HG02938 (cell line): ENCODE measurements at regions not wholly inside any gene's neighbourhood (a gene's known extent, or its start where the extent isn't known, plus 50 kb on each side); places are given as distances from the start of the nearest gene placed in this dataset.

Source experiments
- ATAC-seq: cut with Tn5 transposase; IDR thresholded peaks from one replicate; pipeline ENCODE4 v1.9.1; 2021; ENCODE audit warnings: mild to moderate bottlenecking, moderate library complexity; ENCODE audit not compliant: unreplicated experiment

DNA sequence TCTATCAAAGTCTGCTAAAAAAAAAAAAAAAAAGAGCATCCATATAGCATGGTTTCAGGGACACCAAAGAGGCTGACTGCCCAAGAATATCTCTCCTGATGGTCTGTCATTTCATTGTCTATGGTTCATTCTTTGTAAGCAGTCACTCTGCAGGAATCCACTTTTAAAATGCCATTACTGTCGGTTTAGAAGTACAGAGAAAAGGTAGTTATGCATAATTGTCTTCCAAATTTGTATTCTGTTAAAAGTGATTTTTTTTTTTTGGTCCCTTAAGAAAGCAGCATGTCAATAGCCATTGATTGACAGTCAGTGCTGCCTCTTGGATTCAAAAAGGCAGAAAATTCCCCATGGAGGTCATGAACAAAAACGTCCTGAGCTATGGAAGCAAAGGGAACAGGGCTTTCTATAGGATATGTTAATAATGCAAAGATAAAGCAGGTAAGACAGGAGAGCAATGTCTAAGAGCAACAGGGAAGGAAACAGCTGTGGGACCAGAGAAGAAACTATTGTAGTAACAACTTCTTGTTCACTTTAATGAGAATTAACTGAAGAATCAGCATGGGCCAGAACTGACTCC is 245.8 kb downstream of the TMX3 start:
- no peak for ATAC-seq

DNA sequence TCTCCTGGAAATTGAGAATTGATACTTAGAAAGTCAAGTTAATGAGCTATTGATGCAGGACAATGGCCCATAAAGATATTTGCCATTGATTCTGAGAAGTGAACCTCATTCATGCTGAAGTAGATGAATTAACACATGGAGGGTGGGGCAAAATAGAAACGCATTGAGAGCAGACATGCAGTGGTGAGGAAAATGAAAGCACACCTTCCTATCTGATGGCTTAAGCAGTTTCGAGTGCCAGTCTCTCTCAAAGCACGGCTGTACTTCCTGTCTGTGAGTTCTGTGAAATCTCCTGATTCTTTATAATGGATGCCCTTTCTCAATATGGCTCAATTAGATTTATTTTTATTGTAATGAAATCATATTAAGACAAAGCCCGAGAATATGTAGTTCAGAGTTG is 247.0 kb downstream of the TMX3 start:
- no peak for ATAC-seq

DNA sequence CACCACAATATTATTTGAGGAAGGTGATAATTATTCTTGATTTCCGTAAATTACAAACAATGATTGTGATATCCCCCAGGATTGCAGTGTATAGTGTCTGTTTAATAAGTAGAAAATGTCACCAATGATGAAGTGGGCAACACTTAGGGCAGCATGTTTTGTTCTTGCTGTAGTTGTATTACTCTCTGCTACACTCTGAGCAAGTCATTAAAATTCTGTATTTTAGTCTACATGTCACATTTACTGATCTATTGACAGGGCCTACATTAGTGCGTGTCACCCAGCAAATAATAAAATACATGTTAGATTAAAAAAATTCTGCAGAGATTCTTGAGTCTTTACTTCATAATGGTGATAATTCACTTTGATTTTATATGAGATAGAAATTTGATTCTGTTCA is 247.6 kb downstream of the TMX3 start:
- ATAC-seq = no peak

DNA sequence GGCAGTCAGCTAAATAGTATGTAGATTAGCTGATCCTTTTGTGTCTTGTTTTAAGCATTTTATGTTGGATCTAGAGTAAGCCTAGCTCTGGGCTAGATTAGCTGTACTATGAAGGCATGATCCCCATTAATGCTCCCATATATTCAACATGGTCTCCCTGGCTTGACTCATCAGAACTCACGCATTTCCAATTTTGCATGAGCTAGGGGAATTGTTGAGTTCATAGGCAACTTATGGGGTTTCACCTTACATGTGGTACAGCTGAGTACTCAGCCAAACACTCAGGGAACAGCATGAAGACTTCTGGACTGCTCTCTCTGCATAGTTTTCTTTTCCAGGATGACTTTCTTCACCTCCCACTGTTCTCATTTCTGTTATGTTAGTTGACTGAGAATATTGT is 248.2 kb downstream of the TMX3 start:
- no peak for ATAC-seq

GRCh38 chr18:68462766-68463165 is 252.1 kb downstream of the TMX3 start:
- ATAC-seq = no peak

DNA sequence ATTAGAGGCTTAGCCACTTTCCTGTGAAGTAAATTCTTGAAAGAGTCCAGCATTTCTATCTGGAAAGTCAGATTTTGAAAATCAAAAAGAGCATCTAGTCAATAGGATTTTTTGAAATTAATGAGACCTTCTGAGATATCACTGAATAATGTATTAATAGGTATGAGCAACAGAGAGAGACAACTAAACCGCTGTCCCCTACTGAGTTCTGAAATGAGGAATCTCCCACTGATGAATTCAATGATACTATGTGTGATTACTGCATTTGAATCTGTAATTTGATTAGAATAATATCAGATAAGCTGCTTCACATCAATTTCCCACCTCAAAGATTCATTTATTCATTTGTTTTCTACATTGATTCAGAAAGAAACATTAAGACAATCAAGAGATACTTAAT is 252.8 kb downstream of the TMX3 start:
- ATAC-seq = no peak

DNA sequence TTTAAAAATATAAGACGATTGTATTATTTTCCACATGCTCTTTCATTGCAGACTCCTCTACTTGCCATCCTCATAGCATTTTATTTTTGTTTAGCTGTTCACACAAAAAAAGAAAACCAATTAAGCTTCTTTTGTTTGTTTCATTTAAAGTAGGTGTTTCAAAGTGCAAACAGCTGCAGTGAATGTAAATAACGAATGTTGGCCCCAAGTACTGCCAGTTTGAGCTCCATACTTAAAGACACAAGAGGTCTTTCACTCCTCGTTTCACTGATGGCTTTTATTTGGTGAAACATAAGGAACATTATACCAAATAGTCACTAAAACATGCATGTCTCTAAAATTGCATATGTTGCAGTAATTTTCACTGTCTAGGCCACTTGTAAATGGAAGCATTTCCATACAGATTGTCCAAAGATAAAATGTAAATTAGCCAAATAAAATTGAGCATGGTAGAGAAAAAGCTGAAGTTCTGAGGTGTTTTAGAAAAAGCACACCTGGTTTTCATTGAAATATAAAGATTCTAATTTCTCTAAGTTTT is 253.4 kb downstream of the TMX3 start:
- no peak for ATAC-seq

DNA sequence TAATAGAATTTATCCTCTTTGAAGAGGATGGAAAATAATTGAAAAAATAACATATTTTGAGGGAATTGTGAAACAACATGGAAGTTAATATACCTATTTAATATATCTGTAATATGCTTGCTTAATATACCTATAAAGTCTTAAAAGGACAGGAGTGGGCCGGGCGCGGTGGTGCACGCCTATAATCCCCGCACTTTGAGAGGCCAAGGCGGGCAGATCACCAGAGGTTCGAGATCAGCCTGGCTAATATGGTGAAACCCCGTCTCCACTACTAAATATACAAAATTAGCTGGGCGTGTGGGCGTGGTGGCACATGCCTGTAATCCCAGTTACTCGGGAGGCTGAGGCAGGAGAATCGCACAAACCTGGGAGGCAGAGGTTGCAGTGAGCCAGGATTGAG is 254.9 kb downstream of the TMX3 start:
- no peak for ATAC-seq

GRCh38 chr18:68456985-68457384 is 257.9 kb downstream of the TMX3 start:
- no peak for ATAC-seq

- no peak for ATAC-seq
Measured at GRCh38 chr18:68455229-68455603, 259.7 kb downstream of the TMX3 start.

DNA sequence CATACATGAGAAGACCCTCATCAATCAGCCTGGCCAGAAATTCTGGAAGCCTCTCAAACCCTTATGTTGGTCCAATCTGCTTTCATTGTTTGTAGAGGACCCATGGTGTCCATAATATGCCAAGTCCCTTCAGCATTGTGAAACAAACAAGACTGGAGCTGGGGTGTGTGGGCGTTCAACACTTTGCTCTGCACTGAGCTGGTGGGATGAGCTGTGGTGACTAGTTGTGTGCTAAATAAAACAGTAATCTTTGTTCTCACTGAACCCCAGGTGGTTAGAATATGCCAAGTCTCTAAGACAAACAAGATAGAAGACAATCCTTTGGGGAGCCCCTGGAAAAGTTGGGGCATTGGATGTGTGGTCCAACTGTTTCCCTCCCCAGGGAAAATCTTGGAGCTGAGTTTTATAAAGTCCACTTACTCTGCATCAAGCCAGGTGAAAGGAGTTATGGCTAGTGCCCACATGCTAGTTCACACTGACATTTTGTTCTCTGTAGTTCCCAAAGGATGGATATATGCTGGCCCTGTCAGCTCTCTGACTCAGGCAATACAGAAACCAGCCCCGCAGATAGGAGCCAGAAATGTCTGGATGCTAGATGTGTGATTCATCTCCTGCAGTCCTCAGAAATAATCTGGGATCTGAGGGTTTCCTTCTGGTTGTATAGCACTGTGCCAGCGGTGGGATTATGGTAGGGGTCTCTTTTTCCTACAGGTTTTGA is 260.2 kb downstream of the TMX3 start:
- ATAC-seq = no peak

DNA sequence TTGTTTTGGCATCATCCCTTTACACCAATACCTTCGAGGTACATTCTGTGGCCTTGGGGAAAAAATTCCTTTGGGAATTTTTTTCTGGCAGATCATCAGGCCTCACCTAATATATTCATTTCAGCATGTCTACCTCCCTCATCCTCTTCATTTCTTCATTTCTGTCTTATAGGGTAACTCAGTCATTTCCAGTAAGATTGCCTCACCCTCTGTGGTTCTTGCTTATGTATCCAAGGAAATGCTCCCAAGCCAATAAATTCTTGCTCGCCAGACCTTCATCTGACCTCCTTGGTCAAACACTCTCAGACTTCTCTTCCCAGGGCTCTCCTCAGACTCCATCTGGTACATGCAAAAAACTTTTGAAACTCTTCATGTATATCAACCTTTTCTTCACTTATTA is 265.6 kb downstream of the TMX3 start:
- ATAC-seq = no peak

DNA sequence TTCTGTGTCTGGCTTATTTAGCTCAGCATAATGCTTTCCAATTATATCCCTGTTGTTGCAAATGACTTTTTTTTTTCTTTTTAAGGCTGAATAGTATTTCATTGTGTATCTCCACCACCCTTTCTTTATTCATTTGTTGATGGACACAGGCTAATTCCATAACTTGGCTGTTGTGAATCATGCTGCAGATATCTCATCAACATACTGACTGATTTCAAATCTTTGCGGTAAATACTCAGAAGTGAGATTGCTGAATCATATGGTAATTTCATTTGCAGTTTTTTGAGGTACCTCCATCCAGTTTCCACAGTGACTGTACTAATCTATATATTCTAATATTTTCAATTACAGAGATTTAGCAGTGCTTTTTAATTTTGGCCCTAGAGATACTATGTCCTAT is 266.2 kb downstream of the TMX3 start:
- no peak for ATAC-seq

DNA sequence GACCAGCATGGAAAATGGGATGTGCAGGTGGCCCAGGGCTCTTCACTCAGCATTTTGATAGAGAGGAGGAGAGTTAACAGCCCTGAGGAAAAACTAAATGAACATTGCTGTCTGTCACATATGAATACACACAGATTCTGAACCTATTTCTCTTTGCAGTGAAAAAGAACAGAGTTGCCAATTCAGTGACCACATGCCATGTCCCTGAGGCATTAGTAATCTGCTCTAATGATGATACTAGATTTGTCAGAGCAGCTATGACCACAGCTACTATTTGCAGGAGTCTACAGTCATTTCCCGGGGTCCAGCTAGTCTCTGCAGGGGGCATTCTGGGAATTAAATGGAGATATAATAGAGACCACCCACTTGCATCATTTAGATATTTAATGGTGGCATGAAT is 267.6 kb downstream of the TMX3 start:
- no peak for ATAC-seq

DNA sequence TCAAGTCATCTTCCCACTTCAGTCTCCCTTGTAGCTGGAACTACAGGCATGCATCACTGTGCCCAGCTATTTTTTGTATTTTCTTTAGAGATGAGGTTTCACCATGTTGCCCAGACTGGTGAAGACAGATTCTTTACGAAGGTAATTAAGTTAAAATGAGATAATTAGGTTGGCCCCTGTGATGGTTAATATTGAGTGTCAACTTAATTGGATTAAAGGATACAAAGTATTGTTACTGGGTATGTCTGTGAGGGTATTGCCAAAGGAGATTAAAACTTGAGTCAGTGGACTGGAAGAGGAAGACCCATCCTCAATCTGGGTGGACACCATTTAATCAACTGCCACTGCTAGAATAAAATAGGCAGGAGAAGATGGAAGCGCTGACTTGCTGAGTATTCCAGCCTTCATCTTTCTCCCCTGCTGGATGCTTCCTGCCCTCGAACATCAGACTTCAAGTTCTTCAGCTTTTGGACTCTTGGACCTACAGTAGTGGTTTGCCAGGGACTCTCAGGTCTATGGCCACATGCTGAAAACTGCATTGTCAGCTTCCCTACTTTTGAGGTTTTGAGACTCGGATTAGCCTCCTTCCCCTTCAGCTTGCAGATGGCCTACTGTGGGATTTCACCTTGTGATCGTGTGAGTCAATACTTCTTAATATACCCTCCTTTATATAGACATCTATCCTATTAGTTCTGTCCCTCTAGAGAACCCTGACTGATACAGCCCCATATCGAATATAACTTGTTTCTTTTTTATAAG is 269.1 kb downstream of the TMX3 start:
- ATAC-seq = no peak

- no peak for ATAC-seq
Measured at GRCh38 chr18:68445136-68445535, 269.8 kb downstream of the TMX3 start.

GRCh38 chr18:68441241-68441640 is 273.7 kb downstream of the TMX3 start:
- no peak for ATAC-seq

DNA sequence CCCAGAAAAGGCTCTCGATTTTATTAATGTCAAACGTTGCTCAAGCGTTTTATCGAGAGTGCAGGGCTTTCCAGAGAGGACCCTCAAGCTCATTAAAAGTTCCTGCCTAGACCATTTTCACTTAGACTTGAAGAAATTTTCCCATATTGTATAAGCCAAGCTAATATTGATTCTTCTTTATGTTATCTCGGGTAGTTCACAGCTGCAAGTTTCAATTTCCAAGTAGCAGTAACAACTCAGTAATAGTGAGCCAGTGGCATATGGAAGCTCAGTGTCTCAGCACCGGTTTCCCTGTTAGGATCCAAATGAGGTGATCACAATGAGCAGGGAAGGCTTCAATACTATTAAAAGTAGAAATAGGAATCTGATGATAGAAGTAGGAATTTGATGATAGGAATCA is 274.5 kb downstream of the TMX3 start:
- no peak for ATAC-seq

DNA sequence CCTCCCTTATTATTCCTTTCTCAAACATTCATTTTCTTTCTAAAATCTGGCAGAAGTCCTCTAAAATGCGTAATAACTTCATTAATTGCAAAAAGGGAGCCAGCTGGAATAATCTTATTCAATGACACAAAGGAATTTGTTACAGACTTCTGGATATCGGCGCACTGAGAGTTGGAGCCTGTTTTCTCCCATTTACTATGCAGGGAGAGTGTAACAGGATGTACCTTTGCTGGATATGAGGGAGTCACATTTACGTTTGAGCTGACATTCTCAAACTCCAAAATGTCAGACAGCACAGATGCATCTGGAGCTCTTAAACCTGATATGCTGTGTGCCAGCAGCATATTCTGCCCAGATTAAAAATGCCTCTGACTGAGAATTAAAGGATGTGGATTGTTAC is 275.3 kb downstream of the TMX3 start:
- ATAC-seq = no peak

DNA sequence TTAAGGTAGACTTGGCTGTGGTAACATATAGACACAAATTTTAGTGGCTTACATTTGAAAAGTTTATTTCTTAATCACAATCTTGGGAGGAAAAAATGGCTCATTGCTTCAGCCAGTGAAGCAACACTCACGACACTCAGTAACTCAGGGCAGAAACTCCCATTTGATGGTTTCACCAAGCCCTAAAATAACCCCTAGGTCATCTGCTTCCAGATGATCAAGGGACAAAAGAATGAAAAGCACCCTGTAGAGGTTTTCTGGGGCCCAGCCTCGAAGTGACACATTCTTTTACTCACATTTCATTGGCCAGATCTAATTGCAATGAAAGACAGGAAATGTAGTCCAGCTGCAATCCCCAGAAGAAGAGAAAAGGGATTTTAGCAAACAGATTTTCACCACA is 275.9 kb downstream of the TMX3 start:
- ATAC-seq = no peak

- ATAC-seq = no peak
Measured at GRCh38 chr18:68438536-68438935, 276.4 kb downstream of the TMX3 start.

DNA sequence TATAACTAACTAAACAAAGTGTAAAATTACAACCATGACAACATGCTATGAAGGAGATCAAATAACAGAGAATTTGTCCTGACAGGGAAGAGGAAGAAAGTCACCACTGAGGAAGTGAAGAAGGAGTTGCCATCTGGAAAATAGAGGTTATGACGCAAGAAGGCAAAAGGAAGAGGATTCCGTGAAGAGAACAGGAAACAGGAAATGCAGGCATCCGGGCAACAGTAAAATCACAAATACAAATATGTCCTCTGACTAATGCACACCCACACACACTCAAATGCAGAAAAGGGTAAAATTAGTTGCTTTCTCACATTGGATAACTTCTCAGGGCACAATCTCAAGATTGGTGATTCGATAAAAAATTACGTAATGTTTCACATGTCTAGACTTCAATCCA is 278.4 kb downstream of the TMX3 start:
- ATAC-seq = no peak
